GM12878 (cell line): ENCODE measurements at regions not wholly inside any gene's neighbourhood (a gene's known extent, or its start where the extent isn't known, plus 50 kb on each side); places are given as distances from the start of the nearest gene placed in this dataset.

Source experiments
- ATAC-seq: fragments of 200-7000 bp; cut with Tn5 transposase; 3 replicates; pipeline ENCODE4 v1.9.1; 2020; ENCODE audit warnings: mild to moderate bottlenecking, moderate library complexity
- BruUV-seq: library from RNA; stranded (reverse); fragments of 400-500 nt; replicated peaks from 2 replicates; lab custom pipeline; 2021; lab: Mats Ljungman, UMichigan
- CTCF ChIA-PET: fragments of 300-600 bp; sonication (Branson Sonifier 250); formaldehyde crosslinking; extraction: SDS; loops from one replicate; lab custom pipeline; 2021; ENCODE audit warnings: inconsistent platforms; lab: Yijun Ruan, JAX
- POLR2A ChIA-PET: fragments of 350-600 bp; formaldehyde crosslinking; extraction: SDS; loops from one replicate; lab custom pipeline; 2021; ENCODE audit warnings: inconsistent platforms; lab: Charles Lee
- RAD21 ChIA-PET: fragments of 300-600 bp; sonication (Branson Sonifier 250); formaldehyde crosslinking; loops from one replicate; lab custom pipeline; 2023; ENCODE audit warnings: antibody characterized with exemption; ENCODE audit not compliant: unreplicated experiment; lab: Charles Lee
- SMC1A ChIA-PET: fragments of 300-600 bp; sonication (Branson Sonifier 250); formaldehyde crosslinking; loops from one replicate; lab custom pipeline; 2023; ENCODE audit not compliant: unreplicated experiment, uncharacterized antibody; lab: Charles Lee
- DNase-seq: peaks from one replicate; pipeline ENCODE4 v3.0.0-alpha.2; 2011; ENCODE audit warnings: low read depth, low spot score
- FAIRE-seq: peaks from 3 replicates; lab custom pipeline; 2011; peaks lifted over from hg19 to GRCh38; lab: Jason Lieb, UNC
- H2AFZ ChIP-seq: 2 replicates; pipeline ENCODE4 v1.6.0; 2011; ENCODE audit warnings: low read depth, low read length, control low read depth; ENCODE audit not compliant: control insufficient read depth
- H3K27ac ChIP-seq: 2 replicates; pipeline ENCODE4 v1.5.1; 2011; ENCODE audit warnings: control low read depth; ENCODE audit not compliant: control insufficient read depth, insufficient read depth
- H3K27me3 ChIP-seq, 2 experiments: replicated peaks in 1 of 2; 2 replicates each; pipeline versions ENCODE4 v1.6.0 to v1.6.1; 2011; ENCODE audit warnings: low read length in 1 of 2; ENCODE audit not compliant: control insufficient read depth in 2 of 2, insufficient read depth in 2 of 2
- H3K36me3 ChIP-seq, 2 experiments: 2 replicates each; pipeline ENCODE4 v1.5.1; 2011; ENCODE audit warnings: low read length in 1 of 2; ENCODE audit not compliant: control insufficient read depth in 2 of 2, insufficient read depth in 2 of 2
- H3K4me1 ChIP-seq: 2 replicates; pipeline ENCODE4 v1.6.1; 2011; ENCODE audit warnings: mild to moderate bottlenecking, low read length, moderate library complexity, mixed read lengths; ENCODE audit not compliant: control insufficient read depth, insufficient read depth
- H3K4me2 ChIP-seq: 2 replicates; pipeline ENCODE4 v1.6.0; 2011; ENCODE audit warnings: control low read depth; ENCODE audit not compliant: control insufficient read depth, insufficient read depth
- H3K4me3 ChIP-seq: fragments of 200-600 bp; sonication (generic); 2 replicates; pipeline ENCODE4 v1.5.1; 2016
- H3K79me2 ChIP-seq: 2 replicates; pipeline ENCODE4 v1.6.0; 2011; ENCODE audit warnings: low read length; ENCODE audit not compliant: control insufficient read depth, insufficient read depth
- H3K9ac ChIP-seq: 2 replicates; pipeline ENCODE4 v1.8.0; 2011; ENCODE audit warnings: low read length, control low read depth, mixed read lengths; ENCODE audit not compliant: control insufficient read depth, insufficient read depth
- H3K9me3 ChIP-seq: replicated peaks from 3 replicates; pipeline ENCODE4 v1.5.1; 2011; ENCODE audit warnings: mild to moderate bottlenecking, low read length; ENCODE audit not compliant: control insufficient read depth, insufficient read depth
- H4K20me1 ChIP-seq: 2 replicates; pipeline ENCODE4 v1.6.0; 2011; ENCODE audit not compliant: control insufficient read depth, insufficient read depth
- CREB1 ChIP-seq: IDR thresholded peaks from 2 replicates; pipeline ENCODE4 v1.6.1; 2012; ENCODE audit warnings: low read depth, mild to moderate bottlenecking, inconsistent platforms
- DPF2 ChIP-seq: fragments of 450-650 bp; IDR thresholded peaks from 2 replicates; pipeline ENCODE4 v1.6.1; 2017; ENCODE audit warnings: mild to moderate bottlenecking
- EED ChIP-seq: sonication (generic); IDR thresholded peaks from 2 replicates; pipeline ENCODE4 v1.6.1; 2016; ENCODE audit warnings: antibody characterized with exemption, low read depth
- ETV6 ChIP-seq, 2 experiments: fragments of 450-650 bp in 1 of 2; IDR thresholded peaks in 1 of 2; conservative IDR thresholded peaks in 1 of 2; 2 replicates each; pipeline ENCODE4 v1.6.1; 2014; ENCODE audit warnings: antibody characterized with exemption in 1 of 2, borderline replicate concordance in 1 of 2, low read depth in 1 of 2, mild to moderate bottlenecking in 1 of 2, moderate library complexity in 1 of 2
- FOXM1 ChIP-seq: IDR thresholded peaks from 2 replicates; pipeline ENCODE4 v1.6.1; 2012; ENCODE audit warnings: low read depth, mild to moderate bottlenecking, inconsistent platforms, low read length, moderate library complexity
- IKZF1 ChIP-seq: fragments of 450-650 bp; conservative IDR thresholded peaks from 2 replicates; pipeline ENCODE4 v1.6.1; 2017; ENCODE audit warnings: antibody characterized with exemption, mild to moderate bottlenecking
- IRF4 ChIP-seq: IDR thresholded peaks from 2 replicates; pipeline ENCODE4 v1.6.1; 2011; ENCODE audit warnings: low read depth, low read length
- JUNB ChIP-seq: IDR thresholded peaks from 2 replicates; pipeline ENCODE4 v1.6.1; 2016; ENCODE audit warnings: antibody characterized with exemption, mild to moderate bottlenecking
- MTA3 ChIP-seq: IDR thresholded peaks from 2 replicates; pipeline ENCODE4 v1.6.1; 2012; ENCODE audit warnings: low read length, inconsistent platforms, borderline replicate concordance
- NBN ChIP-seq: fragments of 450-650 bp; IDR thresholded peaks from 2 replicates; pipeline ENCODE4 v1.6.1; 2016
- POLR2AphosphoS5 ChIP-seq: IDR thresholded peaks from 2 replicates; pipeline ENCODE4 v1.6.1; 2011; ENCODE audit warnings: mild to moderate bottlenecking, low read length, inconsistent platforms
- RAD21 ChIP-seq: IDR thresholded peaks from 2 replicates; pipeline ENCODE4 v1.6.1; 2011; ENCODE audit warnings: mild to moderate bottlenecking, low read depth, low read length, moderate library complexity; ENCODE audit not compliant: insufficient read depth
- SMAD1 ChIP-seq: fragments of 450-650 bp; IDR thresholded peaks from 2 replicates; pipeline ENCODE4 v1.6.1; 2018; ENCODE audit warnings: mild to moderate bottlenecking, low read depth; ENCODE audit not compliant: partially characterized antibody
- SMAD5 ChIP-seq: IDR thresholded peaks from 2 replicates; pipeline ENCODE4 v1.6.1; 2016; ENCODE audit warnings: antibody characterized with exemption, low read depth
- SMC3 ChIP-seq: IDR thresholded peaks from 2 replicates; pipeline ENCODE4 v1.6.1; 2011; ENCODE audit warnings: low read length, improper control_type of control experiment, borderline replicate concordance
- TCF12 ChIP-seq: IDR thresholded peaks from 2 replicates; pipeline ENCODE4 v1.6.1; 2011; ENCODE audit warnings: low read depth, mild to moderate bottlenecking, low read length
- TCF3 ChIP-seq: IDR thresholded peaks from 2 replicates; pipeline ENCODE4 v1.6.1; 2012; ENCODE audit warnings: low read depth, mild to moderate bottlenecking, low read length, borderline replicate concordance; ENCODE audit not compliant: insufficient read depth
- WGBS: methylation state at CpG from one replicate; pipeline ENCODE4 v1.1.6; 2016; ENCODE audit warnings: low lambda C conversion rate; ENCODE audit not compliant: insufficient replicate concordance, insufficient coverage; ENCODE audit errors: missing lambda C conversion rate; 5-methylcytosine and 5-hydroxymethylcytosine counted together
- in situ Hi-C: fragments of 300-500 bp; cut with MboI; formaldehyde crosslinking; loops from 9 replicates; pipeline ENCODE4 v1.14.3; 2018; ENCODE audit warnings: mixed read lengths
- intact Hi-C: fragments of 100-400 bp; cut with micrococcal nuclease; formaldehyde crosslinking; loops from one replicate; pipeline ENCODE4 v1.14.2; 2022; ENCODE audit not compliant: unreplicated experiment
- TF ChIP-seq, protein P1 (sequence below): fragments of 450-650 bp; IDR thresholded peaks from 2 replicates; pipeline ENCODE4 v1.6.1; 2016; ENCODE audit warnings: mild to moderate bottlenecking
- TF ChIP-seq, protein P2 (sequence below): IDR thresholded peaks from 2 replicates; pipeline ENCODE4 v1.6.1; 2012; ENCODE audit warnings: low read length, inconsistent platforms

DNA sequence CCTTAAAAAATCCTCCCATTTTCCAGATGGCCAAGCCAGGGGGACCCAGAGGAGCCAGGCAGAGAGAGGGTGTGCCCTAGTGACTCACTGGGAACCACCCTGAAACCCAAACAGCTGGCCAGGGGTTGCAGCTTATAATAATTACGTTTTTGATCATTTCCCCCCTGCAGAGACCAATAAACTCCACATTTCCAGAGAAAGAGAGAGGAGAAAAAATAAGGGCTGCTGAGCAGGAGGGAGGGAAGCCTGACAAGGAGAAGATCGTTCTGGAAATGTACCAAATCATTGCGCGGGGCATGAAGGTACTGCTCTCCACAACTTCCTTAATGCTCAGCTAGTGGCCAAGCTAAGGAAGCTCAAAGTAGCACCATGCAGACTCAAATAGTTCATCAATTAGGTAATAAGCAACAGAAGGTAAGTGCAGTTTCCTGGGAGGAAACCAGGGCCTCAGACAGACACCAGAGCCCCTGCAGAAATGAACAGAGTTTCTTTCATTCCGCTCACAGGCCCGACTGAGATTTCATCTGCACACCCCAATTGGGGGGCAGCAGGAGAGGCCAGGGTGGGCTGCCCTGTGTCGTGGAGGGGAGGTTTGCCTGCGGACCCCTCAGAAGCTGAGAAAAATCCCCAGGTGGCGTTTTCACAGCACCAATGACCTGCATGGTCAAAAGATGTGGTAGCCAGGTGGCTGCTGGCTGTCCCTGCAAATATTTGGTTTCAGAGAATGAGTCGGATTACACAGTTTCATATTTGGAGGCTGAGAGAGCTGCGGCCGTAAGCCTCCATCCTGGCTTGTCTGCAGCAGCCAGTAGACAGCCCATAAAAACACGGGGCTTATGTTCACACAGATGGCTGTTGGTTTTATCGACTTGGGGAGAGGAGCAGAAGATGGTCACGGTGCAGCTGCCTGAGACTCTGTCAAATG is 153.2 kb upstream of the LYZL2 start:
- POLR2A ChIA-PET: interaction anchor here (0.9 to 1.3 kb wide), 2 partner anchors 46 to 539 kb away, joined by 5 to 6 read pairs; no protein-coding TSS in a partner anchor
- H3K27me3 ChIP-seq: no peaks in the 10 kb centered on the region
- peak; percentile 35 for DNase-seq
- H3K36me3 ChIP-seq: no peaks in the 10 kb centered on the region
- peak overlapping the region; percentile 52 for H2AFZ ChIP-seq
- FAIRE-seq: peak; percentile 27
- CTCF ChIA-PET: interaction anchor here (0.6 to 4.7 kb wide), 36 partner anchors 11 to 1041 kb away, joined by 3 to 24 read pairs (median 4); partner anchors contain the start of gene ZNF438
- in situ Hi-C loops: no loop called here
- SMC1A ChIA-PET: interaction anchor here (0.6 to 3.8 kb wide), 22 partner anchors 9 to 1026 kb away, joined by 3 to 24 read pairs (median 5); partner anchors contain the start of gene ZNF438
- H4K20me1 ChIP-seq: no peaks in the 10 kb centered on the region
- no peaks in the 10 kb centered on the region for H3K79me2 ChIP-seq
- intact Hi-C loops: loop anchor here (1.0 to 10.0 kb wide), 8 partner anchors 31 to 602 kb away; partner anchors contain the start of gene ZNF438
- peak overlapping the region; percentile 53 for H3K27ac ChIP-seq
- peaks cover 15% of the 10 kb centered on the region for H3K4me1 ChIP-seq
- no TSS peak for BruUV-seq
- WGBS: 8% methylated on average over 15 of the region's 15 CpGs
- H3K4me2 ChIP-seq: peak overlapping the region; percentile 91
- peak; percentile 69 for ATAC-seq
- H3K9me3 ChIP-seq: no peaks in the 10 kb centered on the region
- no peak overlapping the region; the same call in 1 of the 2 replicates for H3K4me3 ChIP-seq
- RAD21 ChIA-PET: interaction anchor here (0.8 to 3.7 kb wide), 20 partner anchors 28 to 1027 kb away, joined by 3 to 35 read pairs (median 7); partner anchors contain the start of gene ZNF438
- H3K9ac ChIP-seq: peak overlapping the region; percentile 19; the same call in 1 of the 2 replicates
- peak; percentile 10; the same call in 1 of the 2 replicates for TF ChIP-seq EED
- TF ChIP-seq, protein P1, sequence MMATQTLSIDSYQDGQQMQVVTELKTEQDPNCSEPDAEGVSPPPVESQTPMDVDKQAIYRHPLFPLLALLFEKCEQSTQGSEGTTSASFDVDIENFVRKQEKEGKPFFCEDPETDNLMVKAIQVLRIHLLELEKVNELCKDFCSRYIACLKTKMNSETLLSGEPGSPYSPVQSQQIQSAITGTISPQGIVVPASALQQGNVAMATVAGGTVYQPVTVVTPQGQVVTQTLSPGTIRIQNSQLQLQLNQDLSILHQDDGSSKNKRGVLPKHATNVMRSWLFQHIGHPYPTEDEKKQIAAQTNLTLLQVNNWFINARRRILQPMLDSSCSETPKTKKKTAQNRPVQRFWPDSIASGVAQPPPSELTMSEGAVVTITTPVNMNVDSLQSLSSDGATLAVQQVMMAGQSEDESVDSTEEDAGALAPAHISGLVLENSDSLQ: no peak
- TF ChIP-seq TCF3: peak; percentile 68; the same call in 1 of the 2 replicates
- TF ChIP-seq MTA3: 0 out of 2 replicates have a peak, but pooled peaks have one; percentile 31
- TF ChIP-seq JUNB: peak; percentile 4; the same call in 1 of the 2 replicates
- TF ChIP-seq, protein P2, sequence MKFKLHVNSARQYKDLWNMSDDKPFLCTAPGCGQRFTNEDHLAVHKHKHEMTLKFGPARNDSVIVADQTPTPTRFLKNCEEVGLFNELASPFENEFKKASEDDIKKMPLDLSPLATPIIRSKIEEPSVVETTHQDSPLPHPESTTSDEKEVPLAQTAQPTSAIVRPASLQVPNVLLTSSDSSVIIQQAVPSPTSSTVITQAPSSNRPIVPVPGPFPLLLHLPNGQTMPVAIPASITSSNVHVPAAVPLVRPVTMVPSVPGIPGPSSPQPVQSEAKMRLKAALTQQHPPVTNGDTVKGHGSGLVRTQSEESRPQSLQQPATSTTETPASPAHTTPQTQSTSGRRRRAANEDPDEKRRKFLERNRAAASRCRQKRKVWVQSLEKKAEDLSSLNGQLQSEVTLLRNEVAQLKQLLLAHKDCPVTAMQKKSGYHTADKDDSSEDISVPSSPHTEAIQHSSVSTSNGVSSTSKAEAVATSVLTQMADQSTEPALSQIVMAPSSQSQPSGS: peak; percentile 69
- TF ChIP-seq CREB1: no peak
- peak; percentile 81 for TF ChIP-seq TCF12
- TF ChIP-seq RAD21: peak; percentile 20; the same call in 1 of the 2 replicates
- 0 out of 4 replicates have a peak, but pooled peaks of 1 of the 2 experiments have one; percentile 34 for TF ChIP-seq ETV6 (conservative IDR thresholded peaks at IDR 0.05 in 1 of 2, IDR thresholded peaks at IDR 0.05 in 1 of 2; ENCODE audit: borderline replicate concordance in 1 of 2, low read depth in 1 of 2)
- no peak for TF ChIP-seq NBN
- TF ChIP-seq IKZF1: 0 out of 2 replicates have a peak, but pooled peaks have one; percentile 12
- peak; percentile 25; the same call in 1 of the 2 replicates for TF ChIP-seq POLR2AphosphoS5
- peak; percentile 52; the same call in 1 of the 2 replicates for TF ChIP-seq FOXM1
- TF ChIP-seq SMAD5: no peak
- TF ChIP-seq IRF4: 0 out of 2 replicates have a peak, but pooled peaks have one; percentile 22
- 0 out of 2 replicates have a peak, but pooled peaks have one; percentile 30 for TF ChIP-seq DPF2
- no peak for TF ChIP-seq SMAD1
- TF ChIP-seq SMC3: 0 out of 2 replicates have a peak, but pooled peaks have one; percentile 0
